Lung microvascular endothelial cell (primary cell): ENCODE measurements at regions not wholly inside any gene's neighbourhood (a gene's known extent, or its start where the extent isn't known, plus 50 kb on each side); places are given as distances from the start of the nearest gene placed in this dataset.
"Not testable (repeated sequence)": the region's sequence is repeated elsewhere in the genome, so short reads cannot be mapped to it uniquely, and the experiment has no call there.

Experiments used
- DNase-seq, 2 donors: peaks; one replicate each; pipeline versions ENCODE4 v3.0.0 to v3.0.0-alpha.2; 2010; ENCODE audit warnings: low read depth in 2 of 2

- no peak for DNase-seq
Observed at GRCh38 chr2:234250926-234251325, 200.4 kb downstream of the SPP2 start.

GRCh38 chr2:234249873-234250272 lies 199.4 kb downstream of the SPP2 start:
- DNase-seq = peak in 1 of 2 donors; percentile 81

GRCh38 chr2:234249034-234249735 lies 198.7 kb downstream of the SPP2 start:
- no peak for DNase-seq

GRCh38 chr2:234248213-234248710 lies 197.8 kb downstream of the SPP2 start:
- DNase-seq = not testable (repeated sequence)

GRCh38 chr2:234247453-234248180 lies 197.1 kb downstream of the SPP2 start:
- DNase-seq = no peak

DNA sequence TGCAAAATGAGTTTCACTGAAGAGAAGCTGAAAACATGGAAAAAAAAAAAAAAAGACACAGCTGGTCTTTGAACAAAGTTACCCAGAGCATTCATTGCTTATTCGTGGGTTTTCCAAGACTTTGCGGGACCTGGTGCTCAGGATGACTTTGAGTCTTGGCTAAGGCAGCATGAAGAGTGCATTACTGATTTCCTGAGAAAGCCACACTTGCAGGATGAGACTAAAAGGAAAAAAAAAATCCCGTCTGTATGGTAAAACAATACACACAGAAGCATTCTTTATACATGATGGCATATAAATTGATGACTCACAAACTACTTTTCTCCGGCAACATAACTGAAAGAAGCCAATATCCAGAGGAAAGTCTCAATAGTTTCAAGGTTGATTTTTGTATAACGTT lies 195.4 kb downstream of the SPP2 start:
- peak; percentile 15 to 96 for DNase-seq

GRCh38 chr2:234243871-234244565 lies 193.5 kb downstream of the SPP2 start:
- DNase-seq = peak in 1 of 2 donors; percentile 43

- DNase-seq = no peak
Observed at GRCh38 chr2:234242459-234242836, 191.9 kb downstream of the SPP2 start.

DNA sequence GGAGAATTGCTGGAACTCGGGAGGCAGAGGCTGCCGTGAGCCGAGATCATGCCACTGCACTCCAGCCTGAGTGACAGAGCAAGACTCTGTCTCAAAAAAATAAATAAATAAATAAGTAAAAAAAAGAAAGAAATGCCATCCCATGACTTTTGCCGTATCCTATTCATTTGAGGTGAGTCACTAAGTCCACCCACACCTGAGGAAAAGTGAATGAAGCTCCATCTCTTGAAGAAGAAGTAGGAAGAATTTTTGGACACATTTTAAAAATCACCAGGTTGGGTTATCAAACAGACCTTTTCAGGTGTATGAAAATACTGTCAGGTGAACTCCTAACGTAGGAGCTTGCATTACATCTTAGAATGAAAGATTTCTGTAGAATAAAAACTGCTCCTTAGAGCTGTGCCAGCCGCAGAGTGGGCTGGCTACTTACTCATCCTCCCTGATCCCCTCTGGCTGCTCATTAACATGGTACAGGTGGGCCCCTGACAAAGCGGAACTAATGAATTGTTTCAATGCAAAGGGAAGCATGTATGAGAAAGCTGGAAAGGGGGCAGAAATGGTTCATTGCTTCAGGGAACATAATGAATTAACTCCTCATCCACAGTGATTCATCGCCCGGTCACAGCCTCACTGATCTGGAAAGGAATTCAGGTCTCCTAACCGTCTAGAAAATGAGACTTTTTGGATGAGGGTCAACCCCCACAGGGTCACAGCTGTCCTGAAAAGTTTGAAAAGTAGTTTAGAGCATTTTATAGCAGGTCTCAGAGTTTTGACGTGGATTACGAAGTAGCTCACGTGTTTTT lies 191.4 kb downstream of the SPP2 start:
- DNase-seq = peak in 1 of 2 donors; percentile 76

DNA sequence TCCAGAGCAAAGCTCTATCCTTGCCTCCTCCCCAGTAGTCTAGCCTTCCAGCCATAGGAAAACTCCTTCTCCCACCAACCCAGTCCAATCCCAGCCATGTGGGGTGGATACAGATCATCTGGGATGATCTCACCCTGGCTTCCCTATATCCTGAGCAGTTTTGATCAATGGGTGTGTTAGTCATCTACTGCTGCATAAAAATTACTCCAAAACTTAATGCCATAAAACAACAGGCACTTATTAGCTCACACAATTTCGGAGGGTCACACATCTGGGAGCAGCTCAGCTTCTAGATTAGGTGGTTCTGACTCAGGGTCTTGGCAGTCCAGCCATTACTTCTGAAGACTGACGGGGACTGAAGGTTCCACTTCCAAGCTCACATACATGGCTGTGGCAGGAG lies 190.4 kb downstream of the SPP2 start:
- DNase-seq = peak in 1 of 2 donors; percentile 59

- no peak for DNase-seq
Observed at GRCh38 chr2:234235191-234235590, 184.7 kb downstream of the SPP2 start.

DNA sequence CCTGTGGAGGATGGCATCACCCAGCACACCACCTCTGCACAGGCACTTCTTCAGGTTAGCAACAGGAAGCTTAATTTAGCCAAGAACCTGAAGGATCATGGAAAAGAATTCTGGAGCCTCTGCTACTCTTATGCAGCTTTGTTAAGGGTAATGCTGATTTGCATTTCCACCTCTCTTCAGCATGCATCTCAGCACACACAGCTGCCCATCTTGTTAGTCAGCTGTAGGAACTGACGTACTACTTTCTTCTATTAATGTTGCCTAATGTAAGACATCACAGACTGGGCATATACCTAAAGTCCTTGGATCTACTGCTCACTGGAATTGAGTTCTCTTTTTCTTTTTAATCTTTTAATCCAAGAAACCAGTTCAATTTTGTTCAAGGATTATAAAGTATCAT lies 181.0 kb downstream of the SPP2 start:
- no peak for DNase-seq

- no peak for DNase-seq
Observed at GRCh38 chr2:234219046-234219310, 168.5 kb downstream of the SPP2 start.

GRCh38 chr2:234218266-234219045 lies 168.0 kb downstream of the SPP2 start:
- no peak for DNase-seq

- DNase-seq = no peak
Observed at GRCh38 chr2:234212534-234212933, 162.0 kb downstream of the SPP2 start.

- no peak for DNase-seq
Observed at GRCh38 chr2:234211797-234212196, 161.3 kb downstream of the SPP2 start.

GRCh38 chr2:234206738-234207137 lies 156.2 kb downstream of the SPP2 start:
- DNase-seq = no peak

GRCh38 chr2:234204480-234204879 lies 154.0 kb downstream of the SPP2 start:
- no peak for DNase-seq

GRCh38 chr2:234203135-234203984 lies 152.9 kb downstream of the SPP2 start:
- DNase-seq = peak; percentile 96 to 98

DNA sequence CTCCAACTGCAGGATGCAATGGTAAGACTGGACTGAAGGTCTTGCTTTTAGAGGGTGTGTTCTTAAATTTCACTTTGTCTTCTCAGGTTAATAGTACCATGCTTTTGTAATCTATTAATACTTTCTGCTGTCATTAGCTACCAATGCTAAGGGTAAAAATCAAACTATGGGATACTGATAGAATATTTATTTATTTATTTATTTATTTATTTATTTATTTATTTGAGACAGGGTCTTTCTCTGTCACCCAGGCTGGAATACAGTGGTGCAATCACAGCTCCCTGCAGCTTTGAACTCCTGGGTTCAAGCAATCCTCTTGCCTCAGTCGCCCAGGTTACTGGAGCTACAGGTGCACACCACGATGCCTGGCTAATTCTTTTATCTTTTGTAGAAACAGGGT lies 152.1 kb downstream of the SPP2 start:
- no peak for DNase-seq
